BJ (cell line): ENCODE measurements at regions not wholly inside any gene's neighbourhood (a gene's known extent, or its start where the extent isn't known, plus 50 kb on each side); places are given as distances from the start of the nearest gene placed in this dataset.

Experiments used
- CTCF ChIA-PET: fragments of 350-600 bp; formaldehyde crosslinking; extraction: SDS; loops from one replicate; lab custom pipeline; 2021; ENCODE audit warnings: antibody characterized with exemption, inconsistent platforms; lab: Yijun Ruan, JAX
- POLR2A ChIA-PET: fragments of 300-600 bp; sonication (Branson Sonifier 250); formaldehyde crosslinking; extraction: SDS; loops from one replicate; lab custom pipeline; 2021; ENCODE audit warnings: antibody characterized with exemption; lab: Charles Lee
- DNase-seq: peaks from one replicate; pipeline ENCODE4 v3.0.0-alpha.2; 2011; ENCODE audit warnings: low read depth
- H3K27me3 ChIP-seq: 2 replicates; pipeline ENCODE4 v1.6.0; 2011; ENCODE audit warnings: low read length; ENCODE audit not compliant: control insufficient read depth, insufficient read depth
- H3K36me3 ChIP-seq: 2 replicates; pipeline ENCODE4 v1.5.1; 2011; ENCODE audit warnings: low read length; ENCODE audit not compliant: control insufficient read depth, insufficient read depth
- H3K4me3 ChIP-seq: 2 replicates; pipeline ENCODE4 v1.5.1; 2011; ENCODE audit warnings: low read depth, mild to moderate bottlenecking, control low read depth, low read length
- CTCF ChIP-seq: IDR thresholded peaks from 2 replicates; pipeline ENCODE4 v1.5.1; 2011; ENCODE audit warnings: low read depth, mild to moderate bottlenecking, control low read depth, inconsistent platforms, low read length, moderate library complexity; ENCODE audit not compliant: insufficient read depth

GRCh38 chr7:25389489-25390106 lies 161.3 kb upstream of the NPVF start:
- Histone ChIP-seq H3K27me3 (no peaks in the 10 kb centered on the region; the same call in none of the 2 replicates), H3K36me3 (no peaks in the 10 kb centered on the region), H3K4me3 (no peak overlapping the region)
- ChIA-PET CTCF (interaction anchor here (0.7 to 5.3 kb wide), 5 partner anchors 10 to 465 kb away, joined by 3 to 45 read pairs (median 4); no protein-coding TSS in a partner anchor), POLR2A (no interaction called here)
- peak; percentile 54 for TF ChIP-seq CTCF
- DNase-seq: no peak

DNA sequence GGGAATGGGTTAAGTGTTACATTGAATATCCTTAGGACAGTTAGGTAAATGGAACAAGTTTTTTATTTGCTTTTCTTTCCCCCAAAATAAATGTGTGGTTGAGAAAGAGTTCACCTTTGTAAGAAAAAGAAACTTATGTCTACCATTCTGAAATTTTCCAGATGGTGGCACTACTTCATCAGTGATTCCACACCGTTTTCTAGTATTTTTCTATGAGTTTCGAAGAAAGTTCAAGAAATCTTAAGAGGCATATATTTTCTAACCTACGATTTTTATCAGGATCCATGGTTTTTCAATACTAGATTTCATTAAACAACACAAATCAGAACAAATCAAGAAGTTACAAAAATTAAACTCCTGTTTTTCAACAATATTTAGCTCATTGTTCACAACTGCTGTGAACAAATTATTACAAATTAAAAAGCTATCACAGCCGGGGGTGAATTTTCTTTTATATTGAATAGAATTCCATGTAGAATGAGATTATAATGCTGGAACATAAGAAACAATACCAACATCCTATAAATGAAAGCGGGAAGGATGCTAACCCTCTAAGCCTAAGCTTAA lies 163.1 kb upstream of the NPVF start:
- no peak for TF ChIP-seq CTCF
- CTCF ChIA-PET: interaction anchor here (0.9 to 5.3 kb wide), 9 partner anchors 9 to 463 kb away, joined by 3 to 45 read pairs (median 5); no protein-coding TSS in a partner anchor
- POLR2A ChIA-PET: interaction anchor here (0.6 kb wide), 1 partner anchor 179 kb away, joined by 4 read pairs; no protein-coding TSS in a partner anchor

GRCh38 chr7:25391961-25392587 lies 163.8 kb upstream of the NPVF start:
- no peak for TF ChIP-seq CTCF
- ChIA-PET CTCF (interaction anchor here (0.9 to 5.3 kb wide), 8 partner anchors 12 to 462 kb away, joined by 3 to 45 read pairs (median 7); no protein-coding TSS in a partner anchor), POLR2A (no interaction called here)
- H3K4me3 ChIP-seq: no peak overlapping the region
- no peak for DNase-seq
- no peaks in the 10 kb centered on the region for H3K27me3 ChIP-seq
- H3K36me3 ChIP-seq: no peaks in the 10 kb centered on the region

More for the DNA sequence above, 163.1 kb upstream of the NPVF start:
- Histone ChIP-seq H3K27me3 (no peaks in the 10 kb centered on the region; the same call in 1 of the 2 replicates), H3K4me3 (no peak overlapping the region), H3K36me3 (no peaks in the 10 kb centered on the region)
- DNase-seq: no peak

- no peaks in the 10 kb centered on the region for H3K27me3 ChIP-seq
- no peak for TF ChIP-seq CTCF
- ChIA-PET CTCF (interaction anchor here (1.0 to 5.3 kb wide), 3 partner anchors 123 to 459 kb away, joined by 3 to 45 read pairs (median 25); no protein-coding TSS in a partner anchor), POLR2A (no interaction called here)
- H3K36me3 ChIP-seq: no peaks in the 10 kb centered on the region
- H3K4me3 ChIP-seq: no peak overlapping the region
- DNase-seq: no peak
These were observed 164.5 kb upstream of the NPVF start for GRCh38 chr7:25392588-25393338.
